Limb (tissue), 2 donors: ENCODE measurements at regions not wholly inside any gene's neighbourhood (a gene's known extent, or its start where the extent isn't known, plus 50 kb on each side); places are given as distances from the start of the nearest gene placed in this dataset.
"Not testable (repeated sequence)": the region's sequence is repeated elsewhere in the genome, so short reads cannot be mapped to it uniquely, and the experiment has no call there.

Experiments
- DNase-seq, 2 donors: peaks; one replicate each; pipeline ENCODE4 v3.0.0-alpha.2; 2016; ENCODE audit errors: extremely low spot score in 2 of 2

GRCh38 chr3:72163809-72164634 lies 379.1 kb upstream of the PROK2 start:
- DNase-seq, result no peak

- no peak for DNase-seq
Measured at GRCh38 chr3:72162649-72163184, 377.8 kb upstream of the PROK2 start.

- no peak for DNase-seq
Measured at GRCh38 chr3:72161881-72162595, 377.1 kb upstream of the PROK2 start.

GRCh38 chr3:72161285-72161684 lies 376.3 kb upstream of the PROK2 start:
- not testable (repeated sequence) for DNase-seq

- no peak for DNase-seq
Measured at GRCh38 chr3:72160351-72160750, 375.4 kb upstream of the PROK2 start.

- DNase-seq, result no peak
Measured at GRCh38 chr3:72159487-72159886, 374.5 kb upstream of the PROK2 start.

- DNase-seq, result no peak
Measured at GRCh38 chr3:72158639-72159326, 373.8 kb upstream of the PROK2 start.

- DNase-seq, result no peak
Measured at GRCh38 chr3:72157748-72158638, 373.0 kb upstream of the PROK2 start.

- DNase-seq, result peak; percentile 70 to 85
Measured at GRCh38 chr3:72155391-72156064, 370.6 kb upstream of the PROK2 start.

GRCh38 chr3:72154391-72155335 lies 369.7 kb upstream of the PROK2 start:
- DNase-seq, result no peak

- no peak for DNase-seq
Measured at GRCh38 chr3:72153477-72154314, 368.7 kb upstream of the PROK2 start.

- DNase-seq, result peak; percentile 85 to 94
Measured at GRCh38 chr3:72152551-72153476, 367.9 kb upstream of the PROK2 start.

GRCh38 chr3:72151465-72152238 lies 366.7 kb upstream of the PROK2 start:
- DNase-seq, result no peak

GRCh38 chr3:72150634-72151412 lies 365.9 kb upstream of the PROK2 start:
- no peak for DNase-seq

GRCh38 chr3:72149645-72150300 lies 364.8 kb upstream of the PROK2 start:
- no peak for DNase-seq
